Parathyroid adenoma (tissue), 2 donors: ENCODE measurements at regions not wholly inside any gene's neighbourhood (a gene's known extent, or its start where the extent isn't known, plus 50 kb on each side); places are given as distances from the start of the nearest gene placed in this dataset.
"Not testable (repeated sequence)": the region's sequence is repeated elsewhere in the genome, so short reads cannot be mapped to it uniquely, and the experiment has no call there.

Experiments used
- H2AFZ ChIP-seq: fragments of 300-600 bp; sonication (generic); one replicate; pipeline ENCODE4 v1.7.0; 2017; ENCODE audit warnings: antibody characterized with exemption, mild to moderate bottlenecking
- H3K27ac ChIP-seq: fragments of 300-600 bp; sonication (generic); one replicate; pipeline ENCODE4 v1.7.0; 2017
- H3K27me3 ChIP-seq: fragments of 300-600 bp; sonication (generic); one replicate; pipeline ENCODE4 v1.7.0; 2017; ENCODE audit warnings: low read length; ENCODE audit not compliant: control insufficient read depth, insufficient read depth
- H3K36me3 ChIP-seq: fragments of 300-600 bp; sonication (generic); one replicate; pipeline ENCODE4 v1.7.0; 2017; ENCODE audit warnings: low read length; ENCODE audit not compliant: control insufficient read depth, insufficient read depth
- H3K4me1 ChIP-seq: fragments of 300-600 bp; sonication (generic); one replicate; pipeline ENCODE4 v1.7.0; 2017; ENCODE audit warnings: control low read depth
- H3K4me2 ChIP-seq: fragments of 300-600 bp; sonication (generic); one replicate; pipeline ENCODE4 v1.7.0; 2017; ENCODE audit warnings: low read length
- H3K4me3 ChIP-seq: fragments of 300-600 bp; sonication (generic); one replicate; pipeline ENCODE4 v1.7.0; 2017; ENCODE audit warnings: low read depth, low read length
- H3K79me2 ChIP-seq: fragments of 300-600 bp; sonication (generic); one replicate; pipeline ENCODE4 v1.7.0; 2017; ENCODE audit warnings: control low read depth
- H3K9ac ChIP-seq: fragments of 300-600 bp; sonication (generic); one replicate; pipeline ENCODE4 v1.7.0; 2017; ENCODE audit warnings: mild to moderate bottlenecking
- H3K9me3 ChIP-seq: fragments of 300-600 bp; sonication (generic); one replicate; pipeline ENCODE4 v1.7.0; 2017; ENCODE audit warnings: low read length; ENCODE audit not compliant: control insufficient read depth
- TF ChIP-seq, protein P1 (sequence below): fragments of 300-600 bp; sonication (generic); IDR thresholded peaks from one replicate; pipeline ENCODE4 v1.7.0; 2017; ENCODE audit warnings: antibody characterized with exemption, mild to moderate bottlenecking
- donor health status: primary hyperparathyroidism.

DNA sequence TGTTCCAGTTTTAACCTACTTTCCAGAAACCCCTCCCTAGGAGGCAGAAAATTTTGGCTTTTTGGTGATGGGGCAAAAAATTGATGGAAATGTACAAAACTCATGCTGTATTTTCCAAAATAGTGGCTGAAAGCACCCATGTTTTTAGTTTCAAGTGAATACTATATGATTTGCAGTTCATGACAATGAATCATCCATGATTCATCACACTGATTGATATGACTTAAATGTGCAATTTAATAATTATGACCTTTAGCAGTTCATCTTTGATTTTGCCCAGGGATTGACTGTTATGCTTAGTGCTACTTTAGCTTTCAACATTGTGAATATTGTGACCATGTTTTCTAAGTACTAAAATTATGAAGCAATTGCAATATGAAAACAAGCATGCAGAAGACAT lies 478.7 kb downstream of the HTR1B start:
- Histone ChIP-seq H3K4me3 (no peak overlapping the region), H3K36me3 (no peaks in the 10 kb centered on the region), H3K27me3 (no peaks in the 10 kb centered on the region), H3K9me3 (no peaks in the 10 kb centered on the region), H3K79me2 (no peaks in the 10 kb centered on the region), H2AFZ (no peak overlapping the region), H3K4me1 (no peaks in the 10 kb centered on the region), H3K4me2 (no peak overlapping the region), H3K9ac (no peak overlapping the region), H3K27ac (no peak overlapping the region)
- TF ChIP-seq, protein P1, sequence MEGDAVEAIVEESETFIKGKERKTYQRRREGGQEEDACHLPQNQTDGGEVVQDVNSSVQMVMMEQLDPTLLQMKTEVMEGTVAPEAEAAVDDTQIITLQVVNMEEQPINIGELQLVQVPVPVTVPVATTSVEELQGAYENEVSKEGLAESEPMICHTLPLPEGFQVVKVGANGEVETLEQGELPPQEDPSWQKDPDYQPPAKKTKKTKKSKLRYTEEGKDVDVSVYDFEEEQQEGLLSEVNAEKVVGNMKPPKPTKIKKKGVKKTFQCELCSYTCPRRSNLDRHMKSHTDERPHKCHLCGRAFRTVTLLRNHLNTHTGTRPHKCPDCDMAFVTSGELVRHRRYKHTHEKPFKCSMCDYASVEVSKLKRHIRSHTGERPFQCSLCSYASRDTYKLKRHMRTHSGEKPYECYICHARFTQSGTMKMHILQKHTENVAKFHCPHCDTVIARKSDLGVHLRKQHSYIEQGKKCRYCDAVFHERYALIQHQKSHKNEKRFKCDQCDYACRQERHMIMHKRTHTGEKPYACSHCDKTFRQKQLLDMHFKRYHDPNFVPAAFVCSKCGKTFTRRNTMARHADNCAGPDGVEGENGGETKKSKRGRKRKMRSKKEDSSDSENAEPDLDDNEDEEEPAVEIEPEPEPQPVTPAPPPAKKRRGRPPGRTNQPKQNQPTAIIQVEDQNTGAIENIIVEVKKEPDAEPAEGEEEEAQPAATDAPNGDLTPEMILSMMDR: no peak

DNA sequence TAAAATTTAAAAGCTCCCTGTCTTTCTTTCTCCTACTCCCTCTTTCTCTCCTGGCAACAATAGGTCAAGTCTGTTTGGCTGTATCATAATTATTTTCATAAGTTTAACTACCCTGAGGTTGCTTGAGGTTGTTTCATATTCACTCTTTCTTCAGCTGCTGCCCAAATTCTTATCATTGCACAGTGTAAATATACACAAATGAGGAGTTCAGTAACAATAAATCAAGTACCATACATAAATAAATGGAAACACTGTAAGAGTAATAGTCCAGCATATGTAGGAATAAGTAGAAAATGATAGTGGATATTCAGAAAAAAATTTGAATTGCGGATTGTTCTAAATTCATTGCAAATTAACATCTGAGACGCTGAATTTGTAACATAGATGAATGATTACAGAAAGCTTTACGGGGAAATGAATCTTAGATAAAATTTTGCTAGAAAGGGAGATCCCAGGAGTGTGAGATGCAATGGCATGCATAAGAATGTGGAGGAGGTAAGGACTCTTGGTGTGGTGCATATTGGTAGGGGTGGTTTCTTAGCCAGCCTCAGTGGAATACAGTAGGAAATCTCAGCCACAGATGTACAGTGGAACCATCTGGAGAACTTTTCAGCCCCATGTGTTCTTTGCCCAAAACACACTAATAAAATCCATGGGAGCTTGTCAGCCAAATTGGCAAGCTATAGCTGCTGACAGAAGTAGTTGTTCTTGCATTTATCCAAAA lies 480.7 kb downstream of the HTR1B start:
- Histone ChIP-seq H3K4me2 (no peak overlapping the region), H3K9ac (no peak overlapping the region), H3K4me3 (no peak overlapping the region), H3K36me3 (no peaks in the 10 kb centered on the region), H3K27ac (no peak overlapping the region), H3K9me3 (no peaks in the 10 kb centered on the region), H2AFZ (no peak overlapping the region), H3K4me1 (no peaks in the 10 kb centered on the region), H3K27me3 (no peaks in the 10 kb centered on the region), H3K79me2 (no peaks in the 10 kb centered on the region)
- TF ChIP-seq, protein P1: no peak

DNA sequence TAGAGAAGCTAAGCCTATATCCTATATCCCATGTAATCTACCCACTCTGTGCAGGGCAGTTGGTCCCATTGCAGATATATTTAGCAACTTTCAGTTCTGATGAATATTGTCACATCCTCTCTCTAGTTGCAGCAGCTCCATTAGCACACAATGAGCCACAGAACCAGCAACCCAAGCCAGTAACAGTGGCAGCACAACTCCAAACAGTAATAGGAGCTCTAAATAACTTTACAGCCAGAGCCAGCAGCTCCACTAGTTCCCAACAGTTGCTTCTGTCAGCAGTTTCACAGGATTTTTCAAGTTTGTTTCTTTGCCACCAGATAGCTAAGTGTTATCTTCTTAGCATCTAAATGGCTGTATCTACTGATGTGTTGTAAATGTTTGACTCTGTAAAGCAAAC lies 490.8 kb downstream of the HTR1B start:
- no peak overlapping the region for H3K4me3 ChIP-seq

DNA sequence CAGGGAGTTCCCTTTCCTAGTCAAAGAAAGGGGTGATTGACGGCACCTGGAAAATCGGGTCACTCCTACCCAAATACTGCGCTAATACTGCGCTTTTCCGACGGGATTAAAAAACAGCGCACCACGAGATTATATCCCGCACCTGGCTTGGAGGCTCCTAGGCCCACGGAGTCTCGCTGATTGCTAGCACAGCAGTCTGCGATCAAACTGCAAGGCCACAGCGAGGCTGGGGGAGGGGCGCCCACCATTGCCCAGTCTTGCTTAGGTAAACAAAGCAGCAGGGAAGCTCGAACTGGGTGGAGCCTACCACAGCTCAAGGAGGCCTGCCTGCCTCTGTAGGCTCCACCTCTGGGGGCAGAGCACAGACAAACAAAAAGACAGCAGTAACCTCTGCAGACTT lies 504.1 kb downstream of the HTR1B start:
- not testable (repeated sequence) for H3K27me3 ChIP-seq, H2AFZ ChIP-seq, H3K4me1 ChIP-seq, H3K4me2 ChIP-seq, H3K9ac ChIP-seq, H3K27ac ChIP-seq, H3K79me2 ChIP-seq, H3K36me3 ChIP-seq, H3K9me3 ChIP-seq, H3K4me3 ChIP-seq

More for the DNA sequence above, 490.8 kb downstream of the HTR1B start:
- no peaks in the 10 kb centered on the region for H3K79me2 ChIP-seq
- TF ChIP-seq, protein P1: no peak
- H3K36me3 ChIP-seq: no peaks in the 10 kb centered on the region
- H3K9ac ChIP-seq: no peak overlapping the region
- no peaks in the 10 kb centered on the region for H3K9me3 ChIP-seq
- H3K4me1 ChIP-seq: no peaks in the 10 kb centered on the region
- H3K27ac ChIP-seq: no peak overlapping the region
- no peaks in the 10 kb centered on the region for H3K27me3 ChIP-seq
- no peak overlapping the region for H3K4me2 ChIP-seq
- H2AFZ ChIP-seq: no peak overlapping the region

DNA sequence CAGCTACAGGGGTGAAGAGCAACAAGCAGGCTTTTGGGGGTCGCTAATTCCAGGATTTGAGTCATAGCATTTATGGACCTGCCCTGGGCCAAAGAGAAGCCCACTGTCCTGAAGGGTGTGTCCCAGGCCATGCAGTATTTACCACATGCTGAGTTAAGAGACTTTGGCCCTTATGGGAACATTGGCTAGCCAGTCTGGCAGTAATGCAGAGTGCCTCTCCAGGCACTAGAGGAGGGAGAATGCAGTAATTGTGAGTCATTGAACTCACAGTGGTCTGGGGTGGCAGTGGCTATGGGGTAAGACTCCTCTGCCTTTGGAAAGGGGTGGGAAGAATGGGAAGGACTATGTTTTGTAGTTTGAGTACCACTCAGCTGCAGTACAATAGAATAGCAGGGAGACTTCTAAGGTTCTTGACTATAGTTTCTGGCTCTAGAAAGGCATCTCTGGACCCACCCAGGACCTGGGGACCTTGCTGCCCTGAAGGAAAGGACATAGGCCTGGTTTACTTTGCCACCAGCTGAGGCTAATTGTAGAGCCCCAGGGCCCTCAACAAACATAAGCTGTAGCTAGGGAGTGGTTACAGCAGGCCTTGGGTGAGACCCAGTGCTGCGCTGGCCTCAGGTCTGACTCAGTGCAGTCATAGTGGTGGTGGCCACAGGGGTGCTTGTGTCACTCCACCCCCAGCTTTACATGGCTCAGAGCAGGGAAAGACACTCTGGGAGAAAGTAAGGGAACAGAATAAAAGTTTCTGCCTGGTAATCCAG lies 520.9 kb downstream of the HTR1B start:
- H3K4me3 ChIP-seq: no peak overlapping the region
- H3K27me3 ChIP-seq: no peaks in the 10 kb centered on the region
- no peak overlapping the region for H2AFZ ChIP-seq
- H3K4me1 ChIP-seq: no peaks in the 10 kb centered on the region
- no peaks in the 10 kb centered on the region for H3K79me2 ChIP-seq
- no peaks in the 10 kb centered on the region for H3K36me3 ChIP-seq
- H3K9me3 ChIP-seq: no peaks in the 10 kb centered on the region
- TF ChIP-seq, protein P1: no peak
- no peak overlapping the region for H3K9ac ChIP-seq
- H3K4me2 ChIP-seq: no peak overlapping the region
- no peak overlapping the region for H3K27ac ChIP-seq
